GM12878 (cell line): ENCODE measurements at regions not wholly inside any gene's neighbourhood (a gene's known extent, or its start where the extent isn't known, plus 50 kb on each side); places are given as distances from the start of the nearest gene placed in this dataset.

Source experiments
- ATF3 ChIP-seq: IDR thresholded peaks from 2 replicates; pipeline ENCODE4 v1.6.1; 2011; ENCODE audit warnings: low read depth, mild to moderate bottlenecking, low read length, moderate library complexity, borderline replicate concordance; ENCODE audit errors: extremely low read depth
- CBX3 ChIP-seq: fragments of 200-600 bp; sonication (generic); IDR thresholded peaks from 2 replicates; pipeline ENCODE4 v1.6.1; 2016; ENCODE audit warnings: low read depth, borderline replicate concordance
- CTCF ChIP-seq, 3 experiments: IDR thresholded peaks in 2 of 3; conservative IDR thresholded peaks in 1 of 3; 2 replicates each; pipeline ENCODE4 v1.5.1; 2011; ENCODE audit warnings: low read depth in 3 of 3, low read length in 3 of 3, mild to moderate bottlenecking in 3 of 3, control low read depth in 2 of 3, moderate library complexity in 2 of 3, inconsistent platforms in 1 of 3, mixed read lengths in 1 of 3; ENCODE audit not compliant: control insufficient read depth in 2 of 3, insufficient read depth in 1 of 3; ENCODE audit errors: extremely low read depth in 1 of 3
- HDAC2 ChIP-seq: fragments of 200-600 bp; sonication (generic); IDR thresholded peaks from 2 replicates; pipeline ENCODE4 v1.6.1; 2017
- KAT2A ChIP-seq: conservative IDR thresholded peaks from 2 replicates; pipeline ENCODE4 v1.6.1; 2011; ENCODE audit warnings: low read depth, low read length; ENCODE audit not compliant: control insufficient read depth
- MYC ChIP-seq: IDR thresholded peaks from 2 replicates; pipeline ENCODE4 v1.6.1; 2011; ENCODE audit warnings: mild to moderate bottlenecking, low read length, moderate library complexity, inconsistent platforms; ENCODE audit not compliant: insufficient read depth, insufficient replicate concordance, insufficient read length, severe bottlenecking
- PML ChIP-seq: IDR thresholded peaks from 2 replicates; pipeline ENCODE4 v1.6.1; 2012; ENCODE audit warnings: low read length, inconsistent platforms
- POLR2AphosphoS5 ChIP-seq: IDR thresholded peaks from 2 replicates; pipeline ENCODE4 v1.6.1; 2011; ENCODE audit warnings: mild to moderate bottlenecking, low read length, inconsistent platforms
- TAF1 ChIP-seq: IDR thresholded peaks from 2 replicates; pipeline ENCODE4 v1.6.1; 2011; ENCODE audit warnings: mild to moderate bottlenecking, low read depth, low read length, borderline replicate concordance
- TBL1XR1 ChIP-seq: IDR thresholded peaks from 2 replicates; pipeline ENCODE4 v1.6.1; 2012; ENCODE audit warnings: low read depth, low read length, improper control_type of control experiment
- ZNF24 ChIP-seq: fragments of 450-650 bp; IDR thresholded peaks from 2 replicates; pipeline ENCODE4 v1.6.1; 2017; ENCODE audit warnings: antibody characterized with exemption, mild to moderate bottlenecking

- TF ChIP-seq ATF3 (no peak), CTCF (IDR thresholded peaks at IDR 0.05 in 2 of 3, conservative IDR thresholded peaks at IDR 0.05 in 1 of 3; ENCODE audit: control insufficient read depth in 2 of 3, extremely low read depth in 1 of 3, insufficient read depth in 1 of 3, low read depth in 3 of 3, low read length in 3 of 3) (no peak), MYC (no peak), KAT2A (no peak), POLR2AphosphoS5 (no peak), PML (no peak), TBL1XR1 (no peak), TAF1 (no peak), ZNF24 (no peak), CBX3 (no peak), HDAC2 (no peak)
Observed at GRCh38 chr6:166693880-166694279, 66.8 kb upstream of the RPS6KA2 start.
